ENCODE measurements at regions not wholly inside any gene's neighbourhood (a gene's known extent, or its start where the extent isn't known, plus 50 kb on each side); places are given as distances from the start of the nearest gene placed in this dataset.
"Not testable (repeated sequence)": the region's sequence is repeated elsewhere in the genome, so short reads cannot be mapped to it uniquely, and the experiment has no call there.

DNA sequence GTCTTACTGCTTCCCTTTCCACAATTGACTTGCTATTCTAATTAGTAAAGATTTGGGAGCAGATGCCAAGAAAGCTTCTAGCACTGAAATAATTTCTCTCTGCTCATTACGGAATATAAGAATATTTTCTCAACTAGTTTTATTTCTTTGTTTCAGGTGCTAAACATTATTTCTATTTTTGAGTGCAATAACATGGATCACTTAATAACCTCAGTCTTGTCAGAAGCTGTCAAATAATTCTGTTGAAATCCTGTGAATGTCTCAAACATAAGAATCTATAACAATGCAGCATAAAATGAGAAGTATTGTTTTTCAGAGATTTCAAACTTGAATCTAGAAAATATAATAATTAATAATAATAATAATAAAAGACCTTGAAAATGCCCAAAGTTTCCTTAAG is 1221.0 kb downstream of the DSC3 start:
- no peak for DNase-seq

DNA sequence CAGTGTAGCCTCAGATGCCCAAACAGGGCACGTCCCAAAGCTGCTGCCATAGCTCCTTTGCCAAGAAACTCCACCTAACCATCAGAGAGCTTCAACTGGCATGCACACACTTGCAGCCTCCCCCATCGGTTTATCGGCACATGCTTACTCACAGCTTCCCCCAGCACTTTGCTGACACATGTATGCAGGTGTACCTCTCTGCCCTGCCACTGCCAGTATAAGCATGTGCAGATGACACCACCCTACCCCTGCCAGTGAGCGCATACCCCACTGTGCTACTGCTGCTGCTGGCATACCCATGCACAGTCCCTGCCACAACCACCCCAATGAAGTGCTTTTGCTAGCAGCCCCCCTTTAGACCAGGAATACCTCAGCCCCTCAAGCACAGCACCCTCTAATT is 1231.0 kb downstream of the DSC3 start:
- no peak for DNase-seq

DNA sequence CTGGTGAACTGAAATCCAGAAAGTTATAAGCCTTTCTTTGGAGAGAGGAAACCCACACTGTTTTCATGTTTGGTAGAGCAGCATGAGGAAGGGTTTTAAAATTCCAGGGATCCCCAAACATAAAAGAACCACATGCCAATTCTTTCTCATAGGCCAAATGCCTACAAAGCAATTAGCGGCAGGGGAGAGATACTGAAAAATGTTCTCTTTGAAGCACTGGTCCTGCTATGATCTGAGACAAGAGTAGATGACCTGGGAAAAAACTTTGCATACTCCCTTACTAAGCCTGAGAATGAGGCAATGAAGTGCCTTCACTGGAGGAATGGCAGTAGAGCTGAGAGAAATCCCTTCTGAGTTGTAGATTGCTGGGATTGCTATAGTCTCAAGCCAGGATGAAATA is 1261.7 kb downstream of the DSC3 start:
- no peak for DNase-seq

DNA sequence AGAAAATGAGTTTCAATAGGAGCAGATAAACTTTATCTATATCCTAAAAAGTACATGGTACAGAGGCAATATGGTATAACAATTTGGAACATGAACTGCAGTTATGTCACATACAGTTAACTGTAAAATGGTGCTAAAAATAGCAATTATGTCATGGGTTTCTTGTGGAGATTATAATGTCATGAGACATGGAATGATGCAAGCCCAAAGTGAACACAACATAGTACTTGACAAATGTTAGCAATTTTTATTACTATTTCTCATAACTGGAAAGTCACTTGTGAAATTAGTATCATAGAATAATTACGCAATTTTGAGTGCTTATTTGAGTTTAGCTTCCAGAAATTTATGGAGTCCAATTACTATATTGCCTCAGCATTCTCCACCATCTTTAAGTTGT is 1263.4 kb downstream of the DSC3 start:
- peak; percentile 1 for DNase-seq

DNA sequence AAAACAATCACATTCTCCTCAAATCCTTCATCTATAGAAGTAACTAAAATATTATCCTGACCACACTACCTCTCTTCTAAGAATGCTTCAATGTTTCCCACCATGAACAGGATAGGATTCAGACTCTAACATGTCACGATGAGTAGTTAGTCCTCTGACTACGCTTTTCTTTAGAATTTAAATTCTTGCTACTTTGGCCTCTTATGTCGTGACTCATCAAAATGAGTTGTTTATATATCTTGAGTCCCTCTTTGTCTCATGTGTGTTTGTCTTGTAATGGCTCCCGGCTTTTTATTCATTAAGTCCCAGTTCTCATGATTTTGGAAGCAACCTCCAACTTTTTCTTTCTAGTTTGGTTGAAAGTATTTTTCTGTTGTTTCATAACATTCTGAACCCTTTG is 1289.2 kb downstream of the DSC3 start:
- DNase-seq, result no peak

DNA sequence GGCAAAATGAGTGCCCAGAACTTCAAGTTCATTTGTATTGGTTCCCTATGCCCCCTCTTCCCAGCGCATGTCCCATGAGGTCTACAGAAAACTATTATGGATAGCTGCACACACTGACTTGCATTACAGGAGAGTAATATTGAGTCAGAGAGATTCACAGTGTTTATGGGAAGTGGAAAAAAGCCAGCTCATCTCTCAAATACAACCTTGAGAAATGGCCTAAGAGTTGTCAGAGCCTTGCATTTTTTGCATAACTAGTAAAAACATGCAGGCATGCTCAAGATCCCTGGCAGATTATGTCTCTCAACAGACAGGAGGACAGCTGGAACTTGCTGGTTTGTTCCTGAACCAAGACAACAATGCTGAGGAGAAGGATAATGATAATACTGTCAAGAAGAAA is 1292.8 kb downstream of the DSC3 start:
- peak; percentile 48 for DNase-seq

DNA sequence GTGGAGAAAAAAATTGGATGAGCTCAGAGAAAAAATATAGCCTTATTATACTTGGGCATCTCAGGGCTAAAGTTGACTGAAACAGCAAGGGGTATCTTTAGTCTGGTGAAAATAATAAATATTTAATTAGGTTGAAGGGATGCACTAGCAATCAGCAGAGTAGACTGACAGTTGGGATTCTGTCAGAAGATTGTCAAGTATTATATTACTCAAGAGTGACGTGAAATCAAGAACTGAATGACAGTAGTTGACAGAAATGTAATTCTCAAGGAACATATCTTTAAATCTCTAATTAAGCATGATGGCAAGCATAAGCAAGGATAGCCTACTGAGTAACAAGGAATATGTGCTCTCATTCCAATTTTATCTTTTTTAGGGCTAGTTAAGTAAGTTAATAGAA is 1301.1 kb downstream of the DSC3 start:
- DNase-seq, result no peak

DNA sequence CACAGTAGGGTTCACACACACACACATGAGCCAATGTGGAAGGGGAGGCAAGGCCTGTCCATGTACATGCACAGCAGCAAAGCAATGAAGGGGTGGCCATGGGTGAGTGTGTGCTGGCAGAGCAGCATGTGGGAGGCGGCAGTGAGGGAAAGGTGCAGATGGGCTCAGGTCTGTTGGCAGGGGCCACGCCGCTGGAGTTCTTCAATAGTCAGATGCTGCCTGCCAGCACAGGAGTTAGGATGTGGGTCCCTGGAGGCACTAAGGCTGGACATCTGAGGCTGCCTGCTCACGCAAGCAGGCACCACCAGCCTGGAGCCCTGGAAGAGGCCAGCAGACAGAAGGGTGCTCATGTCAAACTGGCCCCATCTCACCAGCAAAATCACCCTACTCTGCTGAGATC is 1304.9 kb downstream of the DSC3 start:
- DNase-seq, result no peak

DNA sequence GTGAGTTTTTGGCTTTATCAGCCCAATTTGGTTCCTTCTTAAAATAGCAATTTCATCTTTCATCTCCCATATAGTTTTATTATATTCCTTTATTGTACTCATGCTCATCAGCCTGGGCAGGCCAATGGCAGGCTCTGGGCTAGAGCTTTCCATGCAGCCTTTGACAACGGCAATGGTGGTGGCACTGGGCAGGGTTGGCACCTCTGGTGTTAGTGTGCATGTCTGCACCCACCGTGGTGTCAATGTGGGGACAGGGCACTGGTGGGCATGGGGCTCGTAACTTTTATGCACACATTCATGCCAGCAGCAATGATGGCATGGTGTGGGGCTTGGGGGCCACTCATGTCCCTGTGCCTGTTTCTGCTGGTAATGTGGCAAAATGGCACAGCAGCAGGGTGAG is 1305.4 kb downstream of the DSC3 start:
- no peak for DNase-seq

DNA sequence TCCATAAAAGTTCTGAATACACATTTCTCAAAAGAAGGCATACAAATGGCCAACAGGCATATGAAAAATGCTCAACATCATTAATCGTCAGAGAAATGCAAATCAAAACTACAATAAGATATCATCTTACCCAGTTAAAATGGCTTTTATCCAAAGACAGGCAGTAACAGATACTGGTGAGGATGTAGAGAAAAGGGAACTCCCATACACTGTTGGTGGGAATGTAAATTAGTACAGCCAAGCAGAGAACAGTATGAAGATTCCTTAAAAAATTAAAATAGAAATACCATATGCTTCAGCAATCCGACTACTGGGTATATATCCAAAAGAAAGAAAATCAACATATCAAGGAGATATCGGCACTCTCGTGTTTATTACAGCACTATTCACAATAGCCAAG is 1312.5 kb downstream of the DSC3 start:
- DNase-seq, result no peak

DNA sequence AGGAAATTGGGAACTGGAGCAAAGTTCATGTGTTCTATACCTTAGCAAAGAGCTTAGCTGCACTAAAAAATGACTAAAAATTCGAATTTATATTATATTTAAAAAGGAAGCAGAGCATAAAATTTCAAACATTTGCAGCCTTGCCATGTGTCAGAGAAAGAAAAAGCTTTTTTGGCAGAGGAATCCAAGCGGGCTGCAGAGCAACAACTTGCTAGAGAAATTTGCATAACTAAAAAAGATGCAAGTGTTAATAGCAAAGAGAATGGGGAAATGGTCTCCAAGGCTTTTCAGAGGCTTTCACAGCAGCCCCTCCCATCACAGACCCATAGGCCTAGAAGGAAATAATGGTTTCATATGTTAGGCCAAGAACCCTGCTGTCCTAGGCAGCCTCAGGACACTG is 1315.9 kb downstream of the DSC3 start:
- no peak for DNase-seq

DNA sequence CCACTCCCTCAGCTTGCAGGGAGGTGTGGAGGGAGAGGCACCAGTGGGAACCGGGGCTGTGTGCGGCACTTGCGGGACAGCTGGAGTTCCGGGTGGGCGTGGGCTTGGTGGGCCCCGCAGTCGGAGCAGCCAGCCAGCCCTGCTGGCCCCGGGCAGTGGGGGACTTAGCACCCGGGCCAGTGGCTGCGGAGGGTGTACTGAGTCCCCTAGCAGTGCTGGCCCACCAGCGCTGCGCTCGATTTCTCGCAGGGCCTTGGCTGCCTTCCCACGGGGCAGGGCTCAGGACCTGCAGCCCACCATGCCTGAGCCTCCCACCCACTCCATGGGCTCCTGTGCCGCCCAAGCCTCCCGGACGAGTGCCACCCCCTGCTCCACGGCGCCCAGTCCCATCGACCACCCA is 1319.1 kb downstream of the DSC3 start:
- not testable (repeated sequence) for DNase-seq

DNA sequence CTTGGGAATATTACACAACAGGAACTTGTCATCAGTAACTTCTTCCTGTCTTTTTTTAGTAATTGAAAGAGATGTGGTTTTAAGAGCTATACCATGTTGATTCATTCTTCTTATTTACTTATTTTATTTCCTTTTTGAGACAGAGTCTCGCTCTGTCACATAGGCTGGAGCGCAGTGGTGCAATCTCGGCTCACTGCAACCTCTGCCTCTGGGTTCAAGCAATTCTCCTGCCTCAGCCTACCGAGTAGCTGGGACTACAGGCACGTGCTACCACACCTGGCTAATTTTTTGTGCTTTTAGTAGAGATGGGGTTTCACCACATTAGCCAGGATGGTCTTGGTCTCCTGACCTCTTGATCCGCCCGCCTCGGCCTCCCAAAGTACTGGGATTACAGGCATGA is 1326.6 kb downstream of the DSC3 start:
- not testable (repeated sequence) for DNase-seq

DNA sequence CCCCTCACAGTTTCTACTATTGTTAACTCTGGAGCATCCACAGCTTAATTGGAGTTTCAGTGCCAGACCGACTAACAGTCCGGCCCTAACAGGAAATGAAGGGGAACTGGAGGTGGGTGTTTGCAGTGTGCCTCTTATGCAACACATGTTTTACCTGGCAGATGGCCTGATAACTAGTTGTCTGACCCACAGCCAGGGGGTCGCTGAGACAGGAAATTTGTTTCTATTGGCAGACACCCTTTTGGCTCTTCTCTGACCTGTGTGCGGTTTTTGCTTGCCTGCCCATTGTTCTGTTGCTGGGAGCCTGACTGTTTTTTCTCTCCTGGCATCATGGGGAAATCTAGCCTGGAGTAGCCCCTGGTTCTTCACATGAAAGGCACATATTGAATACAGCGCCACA is 1329.8 kb downstream of the DSC3 start:
- peak; percentile 0 for DNase-seq

DNA sequence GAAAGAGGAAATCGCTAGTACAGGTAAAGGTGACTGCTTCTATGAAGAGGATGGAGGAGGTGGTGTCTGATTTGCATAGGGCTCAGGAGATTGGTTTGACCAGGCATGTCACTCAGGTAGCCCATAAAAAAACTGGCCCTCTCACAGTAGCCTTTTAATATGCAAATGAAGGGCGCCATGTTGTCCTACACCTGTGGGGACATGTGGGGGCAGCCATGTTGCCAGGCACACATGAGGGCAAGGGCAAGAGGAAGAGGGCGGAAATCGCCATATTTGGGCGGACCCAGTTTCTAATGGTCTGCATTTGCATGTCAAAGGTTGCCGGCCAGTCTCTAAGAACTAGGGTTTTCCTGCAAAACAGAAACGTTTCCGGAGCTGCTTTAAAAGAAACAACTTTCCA is 1330.6 kb downstream of the DSC3 start:
- DNase-seq, result no peak

DNA sequence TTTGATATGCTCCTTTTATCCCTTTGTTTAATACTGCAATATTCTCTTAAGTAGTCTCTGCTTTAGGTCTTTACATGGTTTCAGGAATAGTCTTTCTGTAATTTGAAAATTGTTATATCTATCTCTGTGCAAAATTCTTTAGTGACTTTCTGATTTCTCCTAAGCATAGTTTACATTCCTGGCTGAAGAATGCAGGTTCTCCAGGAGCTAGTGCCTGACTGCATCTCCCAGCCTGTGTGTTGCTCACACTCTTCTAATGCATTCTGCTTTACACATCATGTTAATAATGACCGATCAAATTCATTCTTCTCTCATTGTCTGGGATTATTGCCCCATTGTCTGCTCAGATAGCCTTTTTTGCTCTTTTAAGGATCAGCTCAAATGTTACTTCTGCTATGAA is 1349.2 kb downstream of the DSC3 start:
- no peak for DNase-seq

DNA sequence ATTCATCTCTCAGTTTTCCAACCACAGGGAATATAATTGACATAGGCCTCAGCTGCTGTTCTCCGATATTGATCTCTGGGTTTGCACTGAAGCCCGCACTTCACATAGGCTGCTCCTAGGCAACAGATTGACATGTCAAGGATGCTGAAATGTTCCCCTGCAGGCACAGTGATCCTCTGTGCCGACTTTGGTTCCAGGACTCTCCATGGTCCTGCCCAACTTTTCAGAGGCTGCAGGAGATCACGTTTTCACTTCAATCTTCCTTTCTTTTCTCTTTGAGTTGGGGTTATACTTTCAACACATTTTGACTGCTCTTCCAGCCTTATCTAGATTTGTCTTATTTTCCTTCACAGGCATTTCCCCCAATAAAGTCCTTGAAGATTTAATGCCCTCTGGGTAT is 1361.0 kb downstream of the DSC3 start:
- no peak for DNase-seq

DNA sequence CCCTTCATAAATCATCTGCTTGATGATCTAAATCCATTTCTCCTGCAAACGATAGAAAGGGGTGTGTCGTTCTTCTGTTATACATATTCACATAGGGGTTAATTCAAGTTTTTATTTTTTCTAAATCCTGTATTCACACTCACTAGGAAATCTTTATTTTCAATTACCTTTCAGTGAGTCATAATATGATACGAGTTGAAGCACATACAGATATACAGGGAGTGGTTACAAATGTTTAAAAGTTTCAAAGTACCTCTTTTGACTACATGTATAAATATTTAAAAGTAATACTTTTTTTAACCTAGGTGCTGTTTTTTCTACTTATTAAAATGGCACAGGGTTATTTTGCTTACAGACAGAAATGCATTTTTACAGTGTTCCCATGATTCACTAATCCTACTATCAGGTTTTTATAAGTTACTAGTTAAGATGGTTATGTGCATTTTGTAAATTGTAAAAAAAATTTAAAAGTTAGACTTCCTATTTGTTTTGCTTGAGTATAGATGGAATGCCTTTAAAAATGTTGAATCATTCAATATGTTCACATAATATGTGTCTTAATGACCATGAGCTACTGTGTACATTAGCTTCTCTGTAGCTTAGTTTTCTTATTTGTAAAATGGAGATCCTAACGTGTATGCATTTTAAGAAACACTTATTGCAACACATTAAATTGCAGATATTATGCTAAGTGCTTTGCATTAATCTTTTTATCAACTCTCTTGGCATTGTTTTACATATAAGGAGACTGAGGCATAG is 1378.1 kb downstream of the DSC3 start:
- no peak for DNase-seq

DNA sequence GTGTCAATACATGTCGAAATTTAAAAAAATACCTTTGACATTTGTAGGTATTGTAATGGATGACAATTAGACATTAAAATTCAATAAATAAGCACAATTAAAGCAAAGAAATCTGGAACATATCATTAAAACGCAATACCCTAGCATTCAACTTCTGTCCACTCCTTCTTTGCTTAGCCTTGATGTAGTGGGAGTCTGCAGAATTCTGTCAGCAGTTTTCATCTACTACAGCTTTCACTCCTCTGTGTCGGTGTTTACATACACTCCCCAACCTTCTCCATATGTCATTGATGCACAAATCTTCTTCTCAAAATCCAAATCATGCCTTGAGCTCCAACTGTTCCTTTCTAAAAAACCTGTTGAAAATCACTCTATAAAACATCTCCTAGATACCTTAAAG is 1380.6 kb downstream of the DSC3 start:
- DNase-seq, result no peak

DNA sequence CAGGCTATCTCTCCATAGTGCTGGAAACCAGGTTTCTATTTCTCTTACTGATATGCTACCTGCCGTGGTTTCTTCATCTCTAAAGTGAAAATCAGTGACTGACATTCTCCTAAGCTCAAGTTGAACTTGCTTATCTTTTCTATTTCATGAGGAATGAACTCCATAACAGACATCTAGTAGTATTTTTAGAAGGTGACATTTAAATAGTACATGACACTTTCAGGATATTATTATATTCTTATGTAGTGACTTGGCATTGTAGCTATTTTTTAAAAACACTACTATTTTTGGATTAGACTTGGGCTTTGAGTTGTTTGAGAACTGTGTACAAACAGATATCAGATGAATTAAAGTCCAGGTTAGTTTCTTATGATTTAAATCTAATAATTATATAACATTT is 1381.8 kb downstream of the DSC3 start:
- no peak for DNase-seq

DNA sequence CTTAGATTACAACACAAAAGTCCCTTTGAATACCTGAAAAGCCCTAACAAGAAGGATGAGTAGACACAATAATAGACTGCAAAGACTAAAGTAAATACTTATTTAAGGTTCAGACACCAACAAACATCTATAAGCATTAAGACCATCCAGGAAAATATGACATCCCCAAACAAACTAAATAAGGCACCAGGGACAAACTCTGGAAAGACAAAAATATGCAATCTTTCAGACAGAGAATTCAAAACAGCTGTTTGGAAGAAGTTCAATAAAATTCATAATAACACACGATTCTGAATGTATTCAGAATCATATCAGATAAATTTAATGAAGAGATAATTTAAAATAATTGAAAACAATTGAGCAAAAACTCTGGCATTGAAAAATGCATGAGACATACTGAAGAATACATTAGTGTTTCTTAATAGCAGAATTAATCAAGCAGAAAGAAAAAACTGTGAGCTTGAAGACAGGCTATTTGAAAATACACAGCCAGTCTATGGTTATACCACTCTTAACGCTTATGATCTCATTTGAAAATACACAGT is 1388.8 kb downstream of the DSC3 start:
- DNase-seq, result no peak

DNA sequence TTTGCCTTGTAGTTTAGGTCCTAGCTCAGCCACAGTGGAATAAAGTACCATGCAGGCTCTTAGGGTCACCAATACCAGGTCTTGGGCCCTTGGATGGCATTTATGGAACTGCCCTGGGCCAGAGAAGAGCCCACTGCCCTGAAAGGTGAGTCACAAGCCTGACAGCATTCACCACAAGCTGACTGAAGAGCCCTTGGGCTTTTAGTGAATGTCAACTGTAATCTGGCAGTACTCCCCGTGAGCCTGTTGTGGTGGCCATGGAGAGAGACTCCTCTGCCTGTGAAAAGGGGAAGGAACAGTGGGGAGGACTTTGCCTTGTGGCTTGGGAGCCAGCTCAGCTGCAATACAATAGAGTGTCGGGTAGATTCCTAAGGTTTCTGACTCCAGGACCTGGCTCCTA is 1389.7 kb downstream of the DSC3 start:
- DNase-seq, result no peak

DNA sequence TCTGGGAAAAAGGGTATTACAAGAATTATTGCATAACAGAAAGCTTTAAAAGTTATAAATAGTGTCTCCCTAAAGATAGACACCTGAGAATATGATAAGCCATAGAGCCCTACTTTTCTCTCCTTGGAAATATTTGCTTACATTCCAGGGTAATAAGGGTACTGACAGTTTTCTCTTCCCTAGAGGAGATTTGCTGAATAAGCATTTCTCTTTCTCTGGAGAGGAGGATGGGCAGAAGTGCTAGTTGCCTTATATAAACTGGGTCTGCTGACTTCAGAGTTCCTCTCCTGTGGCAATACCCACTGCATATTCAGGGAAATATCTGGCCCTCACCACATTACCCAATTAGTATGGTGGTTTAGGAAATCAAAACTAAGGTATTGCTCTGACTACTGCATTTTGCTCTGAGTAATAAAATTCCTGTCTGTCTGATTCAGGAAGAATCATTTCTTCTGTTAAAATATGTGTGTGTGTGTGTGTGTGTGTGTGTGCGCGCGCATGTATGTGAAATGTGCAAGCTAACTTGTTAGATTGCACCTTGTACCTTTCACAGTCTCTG is 1391.3 kb downstream of the DSC3 start:
- peak; percentile 48 for DNase-seq

DNA sequence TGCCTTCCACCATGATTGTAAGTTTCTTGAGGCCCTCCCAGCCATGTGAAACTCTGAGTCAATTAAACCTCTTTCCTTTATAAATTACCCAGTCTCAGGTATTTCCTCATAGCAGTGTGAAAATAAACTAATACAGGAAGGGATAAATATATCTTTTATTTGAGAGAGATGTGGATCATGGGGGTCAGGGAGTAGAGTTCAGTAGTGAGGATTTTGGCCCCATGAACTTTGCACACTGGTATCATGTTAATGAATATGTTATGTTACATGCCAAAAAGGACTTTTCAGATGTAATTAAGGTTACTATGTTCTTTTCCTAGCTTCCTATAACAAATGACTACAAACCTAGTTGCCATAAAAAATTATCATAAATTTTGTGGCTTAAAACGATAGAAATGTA is 1393.7 kb downstream of the DSC3 start:
- no peak for DNase-seq

DNA sequence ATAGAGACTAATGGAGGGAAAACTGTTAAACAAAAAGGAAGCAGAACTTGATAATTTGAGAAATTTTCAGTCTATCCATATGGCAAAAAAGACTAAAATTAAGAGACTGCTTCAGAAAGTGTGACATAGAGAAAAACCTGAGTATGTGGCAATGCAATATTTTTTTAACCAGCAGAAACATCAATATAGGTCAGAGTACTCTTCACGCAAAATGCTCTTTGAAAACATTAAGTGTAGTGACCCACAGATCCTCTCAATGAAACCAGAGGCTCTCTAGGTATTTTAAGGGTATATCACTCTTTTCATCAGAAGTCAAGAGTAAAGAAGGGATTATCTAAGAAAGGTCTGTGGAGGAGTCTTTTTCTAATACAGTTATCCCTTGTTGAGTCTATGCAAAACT is 1394.8 kb downstream of the DSC3 start:
- DNase-seq, result no peak
